Colonic mucosa (tissue), 4 donors: ENCODE measurements at regions not wholly inside any gene's neighbourhood (a gene's known extent, or its start where the extent isn't known, plus 50 kb on each side); places are given as distances from the start of the nearest gene placed in this dataset.
"Not testable (repeated sequence)": the region's sequence is repeated elsewhere in the genome, so short reads cannot be mapped to it uniquely, and the experiment has no call there.

Experiments
- DNase-seq: peaks from one replicate; pipeline ENCODE4 v3.0.0-alpha.2; 2020
- H3K27ac ChIP-seq: fragments of 200-600 bp; one replicate; pipeline ENCODE4 v1.8.0; 2021
- H3K27me3 ChIP-seq: fragments of 200-600 bp; one replicate; pipeline ENCODE4 v1.8.0; 2021
- H3K36me3 ChIP-seq: fragments of 200-600 bp; one replicate; pipeline ENCODE4 v1.8.0; 2021
- H3K4me1 ChIP-seq: fragments of 200-600 bp; one replicate; pipeline ENCODE4 v1.8.0; 2021; ENCODE audit warnings: mild to moderate bottlenecking
- H3K4me3 ChIP-seq: fragments of 200-600 bp; one replicate; pipeline ENCODE4 v1.8.0; 2021
- H3K9ac ChIP-seq, 2 donors: one replicate each; pipeline ENCODE4 v1.7.0; 2013; ENCODE audit warnings: control low read depth in 2 of 2, low read depth in 2 of 2, low read length in 2 of 2
- H3K9me3 ChIP-seq: fragments of 200-600 bp; one replicate; pipeline ENCODE4 v1.8.0; 2021
- CTCF ChIP-seq: fragments of 200-600 bp; IDR thresholded peaks from one replicate; pipeline ENCODE4 v1.8.0; 2022; ENCODE audit warnings: antibody characterized with exemption, mild to moderate bottlenecking
- intact Hi-C: fragments of 100-400 bp; cut with DNase I; formaldehyde crosslinking; loops from one replicate; pipeline ENCODE4 v1.14.1; 2022
- donor health status: healthy.
- donor health status: DM: no; HTN: no; CAD: no.
- donor health status: DM: no; HTN: no; CAD: no.

DNA sequence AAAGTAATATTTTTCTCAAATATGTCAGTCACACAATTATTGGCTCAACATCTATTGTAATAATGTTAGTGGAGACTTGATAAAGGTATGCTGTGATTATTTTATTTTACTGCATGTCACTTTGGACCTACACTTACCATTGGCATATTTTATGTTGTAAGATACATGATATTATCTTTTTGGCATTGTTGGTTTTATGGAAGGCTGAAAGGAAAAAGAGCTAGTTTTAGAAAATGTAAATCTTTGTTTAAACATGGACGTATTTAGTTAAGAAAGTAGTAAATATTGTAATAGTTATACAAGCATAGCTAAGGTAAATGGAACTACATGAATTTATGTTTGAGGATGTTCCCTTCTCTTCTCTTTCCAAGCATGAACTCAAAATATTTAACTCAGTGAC, 1399.3 kb downstream of the STIM2 start:
- Histone ChIP-seq H3K9me3 (no peaks in the 10 kb centered on the region), H3K4me1 (no peaks in the 10 kb centered on the region), H3K9ac (no peak overlapping the region), H3K27me3 (no peaks in the 10 kb centered on the region), H3K36me3 (no peaks in the 10 kb centered on the region), H3K4me3 (no peak overlapping the region), H3K27ac (no peak overlapping the region)
- TF ChIP-seq CTCF, result no peak
- intact Hi-C loops, result no loop called here
- no peak for DNase-seq

GRCh38 chr4:28267166-28267565, 1406.5 kb downstream of the STIM2 start:
- no peaks in the 10 kb centered on the region for H3K27me3 ChIP-seq
- H3K4me1 ChIP-seq, result no peaks in the 10 kb centered on the region
- no peak overlapping the region for H3K9ac ChIP-seq
- no peak overlapping the region for H3K4me3 ChIP-seq
- H3K36me3 ChIP-seq, result no peaks in the 10 kb centered on the region
- no peak for TF ChIP-seq CTCF
- H3K9me3 ChIP-seq, result no peaks in the 10 kb centered on the region
- no peak for DNase-seq
- intact Hi-C loops, result no loop called here
- no peak overlapping the region for H3K27ac ChIP-seq

GRCh38 chr4:28269426-28269825, 1408.8 kb downstream of the STIM2 start:
- Histone ChIP-seq H3K4me3 (no peak overlapping the region), H3K4me1 (no peaks in the 10 kb centered on the region), H3K9ac (no peak overlapping the region), H3K9me3 (no peaks in the 10 kb centered on the region), H3K27me3 (no peaks in the 10 kb centered on the region), H3K27ac (no peak overlapping the region), H3K36me3 (no peaks in the 10 kb centered on the region)
- intact Hi-C loops, result no loop called here
- no peak for TF ChIP-seq CTCF
- DNase-seq, result no peak

- Histone ChIP-seq H3K36me3 (no peaks in the 10 kb centered on the region), H3K27me3 (no peaks in the 10 kb centered on the region), H3K4me3 (no peak overlapping the region), H3K4me1 (no peaks in the 10 kb centered on the region), H3K9ac (no peak overlapping the region), H3K9me3 (no peaks in the 10 kb centered on the region), H3K27ac (no peak overlapping the region)
- TF ChIP-seq CTCF, result no peak
- no peak for DNase-seq
- intact Hi-C loops, result no loop called here
Observed at GRCh38 chr4:28277931-28278330, 1417.3 kb downstream of the STIM2 start.

- no peaks in the 10 kb centered on the region for H3K27me3 ChIP-seq
- TF ChIP-seq CTCF, result no peak
- no peak overlapping the region for H3K4me3 ChIP-seq
- no peak overlapping the region for H3K9ac ChIP-seq
- no peaks in the 10 kb centered on the region for H3K9me3 ChIP-seq
- H3K36me3 ChIP-seq, result no peaks in the 10 kb centered on the region
- DNase-seq, result no peak
- H3K27ac ChIP-seq, result no peak overlapping the region
- H3K4me1 ChIP-seq, result no peaks in the 10 kb centered on the region
- intact Hi-C loops, result no loop called here
Observed at GRCh38 chr4:28278676-28279075, 1418.0 kb downstream of the STIM2 start.

GRCh38 chr4:28279249-28279648, 1418.6 kb downstream of the STIM2 start:
- no peak overlapping the region for H3K9ac ChIP-seq
- no peak overlapping the region for H3K4me3 ChIP-seq
- no peaks in the 10 kb centered on the region for H3K27me3 ChIP-seq
- TF ChIP-seq CTCF, result no peak
- no peaks in the 10 kb centered on the region for H3K36me3 ChIP-seq
- H3K4me1 ChIP-seq, result no peaks in the 10 kb centered on the region
- DNase-seq, result no peak
- intact Hi-C loops, result no loop called here
- no peaks in the 10 kb centered on the region for H3K9me3 ChIP-seq
- H3K27ac ChIP-seq, result no peak overlapping the region

DNA sequence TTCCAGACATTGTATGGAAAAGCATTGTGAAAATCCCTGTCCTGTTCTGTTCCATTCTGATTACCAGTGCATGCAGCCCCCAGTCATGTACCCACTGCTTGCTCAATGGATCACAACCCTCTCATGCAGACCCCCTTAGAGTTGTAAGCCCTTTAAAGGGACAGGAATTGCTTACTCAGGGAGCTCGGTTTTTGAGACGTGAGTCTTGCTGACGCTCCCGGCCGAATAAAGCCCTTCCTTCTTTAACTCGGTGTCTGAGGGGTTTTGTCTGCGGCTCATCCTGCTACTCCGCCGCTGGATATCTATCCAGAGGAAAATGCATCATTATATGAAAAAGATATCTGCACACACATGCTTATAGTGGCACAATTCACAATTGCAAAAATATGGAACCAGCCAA, 1425.6 kb downstream of the STIM2 start:
- H3K36me3 ChIP-seq, intact Hi-C loops, H3K4me1 ChIP-seq, DNase-seq, H3K27ac ChIP-seq, H3K27me3 ChIP-seq, H3K9me3 ChIP-seq, H3K4me3 ChIP-seq, H3K9ac ChIP-seq: not testable (repeated sequence)
